MG63 (cell line): ENCODE measurements at regions not wholly inside any gene's neighbourhood (a gene's known extent, or its start where the extent isn't known, plus 50 kb on each side); places are given as distances from the start of the nearest gene placed in this dataset.
A peak's percentile ranks its signal among the peaks of the same experiment; 100 is the strongest.

ENCODE experiments used
- DNase-seq: peaks from one replicate; pipeline ENCODE4 v3.0.0-alpha.2; 2020
- H3K27me3 ChIP-seq: fragments of 250-450 bp; sonication (Bioruptor Pico); 2 replicates; pipeline ENCODE4 v1.5.1; 2020; ENCODE audit warnings: mild to moderate bottlenecking, moderate library complexity
- H3K36me3 ChIP-seq: fragments of 250-450 bp; sonication (Bioruptor Pico); 2 replicates; pipeline ENCODE4 v1.5.1; 2020; ENCODE audit warnings: mild to moderate bottlenecking, moderate library complexity
- H3K4me3 ChIP-seq: fragments of 250-450 bp; sonication (Bioruptor Pico); 2 replicates; pipeline ENCODE4 v1.5.1; 2020; ENCODE audit warnings: mild to moderate bottlenecking, moderate library complexity
- H3K9me3 ChIP-seq: fragments of 250-450 bp; sonication (Bioruptor Pico); 2 replicates; pipeline ENCODE4 v1.5.1; 2020; ENCODE audit warnings: mild to moderate bottlenecking, moderate library complexity

DNA sequence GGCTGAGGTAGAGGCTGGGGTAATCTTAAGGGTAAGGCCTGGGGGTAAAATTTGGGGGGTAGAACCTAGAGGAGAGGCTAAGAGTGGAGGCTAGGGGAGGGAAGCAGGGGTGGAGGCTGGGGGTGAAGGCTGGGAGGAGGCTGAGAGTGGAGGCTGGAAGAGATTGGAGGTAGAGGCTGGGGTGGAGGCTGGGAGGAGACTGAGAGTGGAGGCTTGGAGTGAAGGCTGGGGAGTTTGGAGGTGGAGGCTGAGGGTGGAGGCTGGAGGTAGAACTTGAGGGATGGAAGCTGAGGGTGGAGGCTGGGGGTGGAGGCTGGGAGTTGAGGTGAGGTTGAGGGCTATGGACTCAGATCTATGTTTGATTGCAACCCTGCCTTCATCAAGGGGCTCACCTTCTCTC lies 333.6 kb downstream of the C16orf95 start:
- Histone ChIP-seq H3K9me3 (no peaks in the 10 kb centered on the region), H3K27me3 (no peaks in the 10 kb centered on the region), H3K4me3 (no peak overlapping the region), H3K36me3 (no peaks in the 10 kb centered on the region)
- DNase-seq, result no peak

- Histone ChIP-seq H3K27me3 (no peaks in the 10 kb centered on the region), H3K9me3 (no peaks in the 10 kb centered on the region), H3K36me3 (no peaks in the 10 kb centered on the region), H3K4me3 (no peak overlapping the region)
- no peak for DNase-seq
These were observed 332.8 kb downstream of the C16orf95 start for GRCh38 chr16:86984343-86984742.

DNA sequence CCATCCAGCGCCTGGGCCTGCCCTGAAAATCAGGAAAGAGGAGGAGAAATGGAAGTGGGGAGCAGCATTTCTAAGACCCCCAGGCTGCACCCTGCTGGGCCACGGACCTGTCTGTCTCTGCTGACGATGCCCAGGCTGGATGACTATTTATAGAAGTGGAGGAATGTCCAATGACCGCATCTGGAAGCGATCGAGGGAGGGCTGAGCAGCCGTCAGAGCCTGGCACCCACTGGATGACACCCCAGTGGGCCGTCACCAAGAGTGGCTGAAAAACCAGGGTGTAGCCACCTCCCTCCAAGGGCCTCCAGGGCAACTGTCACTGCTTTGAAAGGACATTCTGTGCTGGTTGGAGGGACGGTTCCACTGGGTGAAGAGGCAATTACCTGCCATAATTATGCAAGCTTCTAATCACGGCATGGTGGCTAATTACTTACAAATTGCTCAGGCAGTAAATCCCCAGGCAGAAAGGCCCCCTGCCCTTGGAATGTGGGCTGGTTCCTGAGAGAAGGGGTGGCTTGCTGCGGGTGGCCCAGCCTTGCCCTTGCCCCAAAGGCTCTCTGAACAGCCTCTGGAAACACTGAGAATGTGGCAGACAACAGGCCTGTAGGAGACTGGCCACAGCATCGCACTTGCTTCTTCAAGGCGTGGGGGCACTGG lies 332.1 kb downstream of the C16orf95 start:
- H3K9me3 ChIP-seq, result no peaks in the 10 kb centered on the region
- no peaks in the 10 kb centered on the region for H3K27me3 ChIP-seq
- H3K4me3 ChIP-seq, result no peak overlapping the region
- no peak for DNase-seq
- H3K36me3 ChIP-seq, result no peaks in the 10 kb centered on the region

GRCh38 chr16:86985648-86986015 lies 331.6 kb downstream of the C16orf95 start:
- DNase-seq, result no peak

DNA sequence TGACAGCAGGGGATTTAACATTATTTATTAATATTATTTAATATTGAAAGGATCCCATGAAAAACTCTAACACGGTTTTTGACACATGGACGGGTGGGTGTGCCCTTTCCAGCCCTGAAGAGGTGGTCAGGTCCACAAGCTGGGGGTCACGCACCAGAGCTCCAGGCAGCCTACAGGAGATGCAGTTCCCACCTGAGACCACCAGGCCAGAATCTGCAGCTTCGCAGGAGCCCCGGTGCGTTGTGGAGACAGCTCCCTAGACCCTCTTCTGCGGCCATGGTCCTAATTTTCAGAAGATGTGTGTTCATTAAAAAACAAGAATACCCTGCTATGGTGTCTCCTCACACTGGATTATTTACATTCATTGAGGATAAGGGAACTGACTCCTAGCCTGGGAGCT lies 331.1 kb downstream of the C16orf95 start:
- DNase-seq, result no peak
- H3K27me3 ChIP-seq, result no peaks in the 10 kb centered on the region

More at GRCh38 chr16:86985648-86986015, 331.6 kb downstream of the C16orf95 start:
- no peaks in the 10 kb centered on the region for H3K27me3 ChIP-seq
- no peaks in the 10 kb centered on the region for H3K36me3 ChIP-seq
- no peak overlapping the region for H3K4me3 ChIP-seq
- no peaks in the 10 kb centered on the region for H3K9me3 ChIP-seq

GRCh38 chr16:86986809-86987487 lies 330.2 kb downstream of the C16orf95 start:
- Histone ChIP-seq H3K4me3 (no peak overlapping the region), H3K36me3 (no peaks in the 10 kb centered on the region), H3K9me3 (no peaks in the 10 kb centered on the region), H3K27me3 (no peaks in the 10 kb centered on the region)
- DNase-seq, result no peak

More for the DNA sequence above, 331.1 kb downstream of the C16orf95 start:
- Histone ChIP-seq H3K4me3 (no peak overlapping the region), H3K36me3 (no peaks in the 10 kb centered on the region), H3K9me3 (no peaks in the 10 kb centered on the region)

DNA sequence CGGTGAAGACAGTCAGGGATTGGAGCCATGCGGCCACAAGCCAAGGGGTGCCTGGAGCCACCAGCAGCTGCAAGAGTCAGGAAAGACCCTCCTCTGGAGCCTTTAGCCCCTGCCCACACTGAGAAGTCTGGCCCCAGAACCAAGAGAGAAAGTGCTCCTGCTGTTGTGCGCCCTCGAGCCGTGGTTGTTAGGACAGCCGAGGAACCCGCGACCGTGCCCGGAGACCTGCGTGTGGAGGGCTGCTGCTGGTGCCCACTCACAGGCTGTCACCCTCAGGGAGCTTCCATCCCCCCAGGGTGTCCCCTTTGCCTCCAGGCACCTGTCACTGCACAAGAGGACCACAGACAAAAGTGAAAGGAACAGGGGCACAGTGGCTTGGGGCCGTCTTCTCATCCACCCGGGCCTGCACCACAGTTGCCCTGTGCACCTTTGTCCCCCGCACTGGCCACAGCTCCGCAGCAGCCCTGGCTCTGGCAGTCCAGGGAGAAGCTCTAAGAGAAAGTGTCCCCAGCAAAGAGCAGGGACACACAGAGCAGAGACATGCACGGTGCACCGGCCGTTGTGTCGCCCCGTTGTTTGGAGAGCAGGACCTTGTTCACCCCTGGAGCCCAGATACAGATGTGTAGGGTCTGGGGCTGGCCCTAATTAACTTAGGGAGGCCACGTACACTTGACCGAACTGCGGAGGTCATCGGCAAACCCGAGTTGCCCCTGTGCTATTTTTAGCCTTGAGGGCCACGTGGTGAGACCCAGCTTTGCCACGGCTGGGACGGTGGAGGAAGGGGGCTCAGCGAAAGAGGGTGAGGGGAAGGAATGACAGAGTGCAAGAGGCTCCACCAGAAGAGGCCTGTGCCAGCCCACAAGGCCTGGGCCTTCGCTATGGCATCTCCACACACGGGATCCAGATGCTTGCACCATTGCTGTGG lies 329.2 kb downstream of the C16orf95 start:
- Histone ChIP-seq H3K4me3 (no peak overlapping the region), H3K36me3 (no peaks in the 10 kb centered on the region), H3K9me3 (no peaks in the 10 kb centered on the region), H3K27me3 (no peaks in the 10 kb centered on the region)
- no peak for DNase-seq

GRCh38 chr16:86988920-86989696 lies 328.1 kb downstream of the C16orf95 start:
- H3K36me3 ChIP-seq, result no peaks in the 10 kb centered on the region
- no peaks in the 10 kb centered on the region for H3K27me3 ChIP-seq
- DNase-seq, result no peak
- H3K9me3 ChIP-seq, result no peaks in the 10 kb centered on the region
- no peak overlapping the region for H3K4me3 ChIP-seq

GRCh38 chr16:86990451-86990850 lies 326.7 kb downstream of the C16orf95 start:
- no peaks in the 10 kb centered on the region for H3K36me3 ChIP-seq
- no peaks in the 10 kb centered on the region for H3K9me3 ChIP-seq
- no peak overlapping the region for H3K4me3 ChIP-seq
- no peak for DNase-seq
- no peaks in the 10 kb centered on the region for H3K27me3 ChIP-seq

GRCh38 chr16:86991679-86992078 lies 325.5 kb downstream of the C16orf95 start:
- DNase-seq, result peak; percentile 44
- no peak overlapping the region for H3K4me3 ChIP-seq
- no peaks in the 10 kb centered on the region for H3K9me3 ChIP-seq
- no peaks in the 10 kb centered on the region for H3K27me3 ChIP-seq
- H3K36me3 ChIP-seq, result no peaks in the 10 kb centered on the region

DNA sequence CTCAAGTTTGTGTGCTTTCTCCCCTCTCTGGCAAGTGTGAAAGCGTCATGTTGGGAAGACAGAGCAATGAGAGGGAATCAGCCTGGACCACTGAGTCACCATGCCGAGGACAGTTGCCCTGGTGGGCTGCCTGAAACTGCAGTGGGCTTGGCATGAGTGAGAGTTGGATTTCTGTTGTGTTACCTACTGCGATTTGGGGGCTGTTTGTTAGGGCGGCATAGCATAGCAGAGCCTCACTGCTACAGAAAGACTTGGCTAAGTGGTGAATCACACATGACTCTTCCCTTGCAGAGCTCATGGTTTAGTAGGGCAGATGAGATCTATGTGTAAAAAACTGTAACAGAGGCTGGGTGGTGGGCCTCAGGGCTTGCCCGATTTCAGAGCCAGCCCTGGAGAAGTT lies 324.6 kb downstream of the C16orf95 start:
- Histone ChIP-seq H3K9me3 (no peaks in the 10 kb centered on the region), H3K4me3 (no peak overlapping the region), H3K36me3 (no peaks in the 10 kb centered on the region), H3K27me3 (no peaks in the 10 kb centered on the region)
- no peak for DNase-seq

- H3K36me3 ChIP-seq, result no peaks in the 10 kb centered on the region
- DNase-seq, result no peak
- no peaks in the 10 kb centered on the region for H3K9me3 ChIP-seq
- no peak overlapping the region for H3K4me3 ChIP-seq
- no peaks in the 10 kb centered on the region for H3K27me3 ChIP-seq
These were observed 323.6 kb downstream of the C16orf95 start for GRCh38 chr16:86993426-86994110.

DNA sequence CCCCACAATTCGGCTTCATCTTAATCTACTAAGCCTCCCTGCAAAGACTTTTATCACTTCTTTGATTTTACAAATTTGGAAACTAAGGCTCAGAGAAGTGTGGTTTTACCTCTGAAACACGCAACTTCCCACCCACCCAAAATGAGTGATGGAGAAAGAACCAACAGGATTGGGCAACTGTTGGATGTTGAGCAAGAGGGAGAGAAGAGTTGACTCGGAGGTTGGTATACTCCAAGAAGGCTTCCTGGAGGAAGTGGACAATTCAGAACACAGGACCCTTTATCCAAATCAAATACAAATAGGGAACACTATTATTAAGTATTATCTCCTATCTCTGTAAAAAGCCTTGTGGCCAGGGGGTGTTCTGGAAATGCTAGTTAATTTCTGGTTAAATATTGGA lies 323.0 kb downstream of the C16orf95 start:
- no peak for DNase-seq
- no peak overlapping the region for H3K4me3 ChIP-seq
- H3K27me3 ChIP-seq, result no peaks in the 10 kb centered on the region
- no peaks in the 10 kb centered on the region for H3K9me3 ChIP-seq
- no peaks in the 10 kb centered on the region for H3K36me3 ChIP-seq

GRCh38 chr16:86994651-86995171 lies 322.5 kb downstream of the C16orf95 start:
- peak; percentile 77 for DNase-seq
- Histone ChIP-seq H3K36me3 (no peaks in the 10 kb centered on the region), H3K4me3 (no peak overlapping the region), H3K27me3 (no peaks in the 10 kb centered on the region), H3K9me3 (no peaks in the 10 kb centered on the region)

- DNase-seq, result no peak
- no peaks in the 10 kb centered on the region for H3K9me3 ChIP-seq
These were observed 321.7 kb downstream of the C16orf95 start for GRCh38 chr16:86995456-86995855.

DNA sequence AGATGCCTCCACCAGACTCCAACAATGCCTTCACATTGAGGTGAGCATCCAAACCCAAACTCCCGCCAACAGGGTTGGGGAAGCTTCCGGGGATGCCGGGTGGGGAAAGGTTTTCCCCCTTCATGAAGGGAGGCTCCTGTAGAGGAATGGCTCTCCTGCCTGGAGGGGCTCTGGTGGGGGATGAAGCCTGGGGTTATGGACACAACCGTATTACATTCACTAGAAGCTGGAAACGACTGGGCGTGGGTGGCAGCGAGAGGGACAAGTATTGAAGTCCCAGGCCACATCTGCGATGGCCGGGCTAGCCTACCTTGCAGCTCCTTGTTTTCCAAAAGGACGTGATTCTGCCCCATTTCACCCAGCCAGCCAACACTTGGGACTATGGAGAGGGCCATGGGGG lies 321.1 kb downstream of the C16orf95 start:
- H3K4me3 ChIP-seq, result no peak overlapping the region
- H3K9me3 ChIP-seq, result no peaks in the 10 kb centered on the region
- no peaks in the 10 kb centered on the region for H3K27me3 ChIP-seq
- no peak for DNase-seq
- no peaks in the 10 kb centered on the region for H3K36me3 ChIP-seq

More at GRCh38 chr16:86995456-86995855, 321.7 kb downstream of the C16orf95 start:
- no peaks in the 10 kb centered on the region for H3K27me3 ChIP-seq
- no peaks in the 10 kb centered on the region for H3K36me3 ChIP-seq
- H3K4me3 ChIP-seq, result no peak overlapping the region
